B cell (primary cell): ENCODE measurements at regions not wholly inside any gene's neighbourhood (a gene's known extent, or its start where the extent isn't known, plus 50 kb on each side); places are given as distances from the start of the nearest gene placed in this dataset.

Source experiments
- EZH2 ChIP-seq: IDR thresholded peaks from 2 replicates; pipeline ENCODE4 v1.6.1; 2012; ENCODE audit warnings: borderline replicate concordance, low read depth, mild to moderate bottlenecking, moderate library complexity, low read length; ENCODE audit not compliant: insufficient read depth, poor library complexity, severe bottlenecking
- TF ChIP-seq, protein P1 (sequence below): fragments of 200-600 bp; IDR thresholded peaks from one replicate; pipeline ENCODE4 v1.8.0; 2022; ENCODE audit warnings: antibody characterized with exemption, mild to moderate bottlenecking

DNA sequence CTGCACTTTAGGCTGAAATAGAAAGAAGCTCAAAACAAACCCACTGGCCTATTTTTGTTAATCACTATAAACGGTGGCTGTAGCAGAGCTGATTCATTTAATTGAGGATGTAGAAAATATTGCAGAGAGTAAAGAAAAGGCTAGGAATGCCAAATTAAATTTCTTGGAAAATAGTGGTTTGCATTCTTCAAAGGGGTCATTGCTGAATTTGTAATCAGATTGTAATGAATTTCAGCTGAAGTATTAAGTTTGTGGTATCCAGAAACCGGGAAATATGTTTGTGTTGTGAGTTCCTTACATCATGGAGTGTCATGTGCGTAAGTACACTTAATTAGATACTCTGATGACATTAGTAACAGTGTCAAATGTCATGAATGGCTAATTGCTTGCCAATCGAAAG is 203.0 kb downstream of the SAMD5 start:
- no peak for TF ChIP-seq EZH2
- TF ChIP-seq, protein P1, sequence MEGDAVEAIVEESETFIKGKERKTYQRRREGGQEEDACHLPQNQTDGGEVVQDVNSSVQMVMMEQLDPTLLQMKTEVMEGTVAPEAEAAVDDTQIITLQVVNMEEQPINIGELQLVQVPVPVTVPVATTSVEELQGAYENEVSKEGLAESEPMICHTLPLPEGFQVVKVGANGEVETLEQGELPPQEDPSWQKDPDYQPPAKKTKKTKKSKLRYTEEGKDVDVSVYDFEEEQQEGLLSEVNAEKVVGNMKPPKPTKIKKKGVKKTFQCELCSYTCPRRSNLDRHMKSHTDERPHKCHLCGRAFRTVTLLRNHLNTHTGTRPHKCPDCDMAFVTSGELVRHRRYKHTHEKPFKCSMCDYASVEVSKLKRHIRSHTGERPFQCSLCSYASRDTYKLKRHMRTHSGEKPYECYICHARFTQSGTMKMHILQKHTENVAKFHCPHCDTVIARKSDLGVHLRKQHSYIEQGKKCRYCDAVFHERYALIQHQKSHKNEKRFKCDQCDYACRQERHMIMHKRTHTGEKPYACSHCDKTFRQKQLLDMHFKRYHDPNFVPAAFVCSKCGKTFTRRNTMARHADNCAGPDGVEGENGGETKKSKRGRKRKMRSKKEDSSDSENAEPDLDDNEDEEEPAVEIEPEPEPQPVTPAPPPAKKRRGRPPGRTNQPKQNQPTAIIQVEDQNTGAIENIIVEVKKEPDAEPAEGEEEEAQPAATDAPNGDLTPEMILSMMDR, result no peak
